H1 (cell line): ENCODE measurements at regions not wholly inside any gene's neighbourhood (a gene's known extent, or its start where the extent isn't known, plus 50 kb on each side); places are given as distances from the start of the nearest gene placed in this dataset.

Experiments used
- CTCF ChIA-PET: fragments of 300-600 bp; sonication (Branson Sonifier 250); formaldehyde crosslinking; loops from one replicate; lab custom pipeline; 2021; ENCODE audit not compliant: partially characterized antibody; lab: Charles Lee
- POLR2A ChIA-PET: fragments of 300-600 bp; sonication (Branson Sonifier 250); formaldehyde crosslinking; loops from one replicate; lab custom pipeline; 2021; ENCODE audit warnings: inconsistent platforms; ENCODE audit not compliant: partially characterized antibody; lab: Charles Lee
- DNase-seq, 2 experiments: peaks; one replicate each; pipeline versions ENCODE4 v3.0.0 to v3.0.0-alpha.2; 2010 to 2022; ENCODE audit warnings: low spot score in 2 of 2, low read depth in 1 of 2, mixed read lengths in 1 of 2
- FAIRE-seq: peaks from 2 replicates; lab custom pipeline; 2011; peaks lifted over from hg19 to GRCh38; lab: Jason Lieb, UNC
- H2AFZ ChIP-seq: 2 replicates; pipeline ENCODE4 v1.8.1; 2012; ENCODE audit warnings: low read length, inconsistent platforms
- H2AK5ac ChIP-seq: 2 replicates; pipeline ENCODE4 v1.6.1; 2013; ENCODE audit warnings: low read depth, low read length
- H2BK120ac ChIP-seq: replicated peaks from 2 replicates; pipeline ENCODE3; 2013; ENCODE audit warnings: low read depth, low read length, inconsistent platforms
- H2BK12ac ChIP-seq: 2 replicates; pipeline ENCODE4 v1.6.1; 2013; ENCODE audit warnings: low read depth, low read length
- H2BK15ac ChIP-seq: 2 replicates; pipeline ENCODE4 v1.6.1; 2013; ENCODE audit warnings: low read length
- H2BK20ac ChIP-seq: 2 replicates; pipeline ENCODE4 v1.6.1; 2013; ENCODE audit warnings: low read length
- H2BK5ac ChIP-seq: 2 replicates; pipeline ENCODE4 v1.6.1; 2013; ENCODE audit warnings: low read depth, low read length
- H3K14ac ChIP-seq: 2 replicates; pipeline ENCODE4 v1.6.1; 2013; ENCODE audit warnings: inconsistent platforms; ENCODE audit not compliant: insufficient read length
- H3K18ac ChIP-seq: 2 replicates; pipeline ENCODE4 v1.6.1; 2013; ENCODE audit warnings: low read length; ENCODE audit errors: extremely low read depth
- H3K23ac ChIP-seq: 2 replicates; pipeline ENCODE4 v1.6.1; 2013; ENCODE audit warnings: inconsistent platforms; ENCODE audit not compliant: insufficient read length
- H3K23me2 ChIP-seq: 2 replicates; pipeline ENCODE4 v1.6.1; 2013; ENCODE audit warnings: low read depth, low read length
- H3K27ac ChIP-seq: 2 replicates; pipeline ENCODE4 v1.6.1; 2011; ENCODE audit warnings: low read depth, low read length, inconsistent platforms
- H3K27me3 ChIP-seq, 4 experiments: replicated peaks in 1 of 4; 1 replicate in 1 of 4; 2 replicates in 3 of 4; pipeline versions ENCODE4 v1.6.1 to v1.8.1; 2011 to 2013; ENCODE audit warnings: low read length in 3 of 4, mild to moderate bottlenecking in 3 of 4, inconsistent platforms in 2 of 4, mixed read lengths in 2 of 4, moderate library complexity in 1 of 4; ENCODE audit not compliant: control insufficient read depth in 3 of 4, insufficient read depth in 3 of 4; ENCODE audit errors: extremely low read depth in 1 of 4
- H3K36me3 ChIP-seq, 4 experiments: 2 replicates each; pipeline versions ENCODE4 v1.6.1 to v1.8.1; 2011 to 2013; ENCODE audit warnings: mild to moderate bottlenecking in 4 of 4, low read length in 3 of 4, moderate library complexity in 2 of 4, control low read depth in 1 of 4, inconsistent platforms in 1 of 4; ENCODE audit not compliant: insufficient read depth in 4 of 4, control insufficient read depth in 2 of 4
- H3K4ac ChIP-seq: replicated peaks from 2 replicates; pipeline ENCODE3; 2013; ENCODE audit warnings: low read length, low read depth, mixed read lengths, inconsistent platforms; ENCODE audit not compliant: insufficient read length
- H3K4me1 ChIP-seq, 4 experiments: replicated peaks in 1 of 4; 1 replicate in 1 of 4; 2 replicates in 3 of 4; pipeline versions ENCODE4 v1.6.1 to v1.8.1; 2011 to 2013; ENCODE audit warnings: low read length in 3 of 4, inconsistent platforms in 2 of 4, mixed read lengths in 1 of 4; ENCODE audit not compliant: insufficient read depth in 4 of 4, control insufficient read depth in 3 of 4
- H3K4me2 ChIP-seq, 2 experiments: 2 replicates each; pipeline versions ENCODE4 v1.6.1 to v1.8.1; 2011 to 2013; ENCODE audit warnings: low read depth in 2 of 2, low read length in 2 of 2, control low read depth in 1 of 2, inconsistent platforms in 1 of 2, mild to moderate bottlenecking in 1 of 2; ENCODE audit not compliant: insufficient read depth in 1 of 2
- H3K4me3 ChIP-seq, 4 experiments: fragments of 200-600, 300-600 bp in 1 of 4; sonication (generic), shearing (Covaris generic), sonication (Bioruptor Twin) in 1 of 4; 2 replicates each; pipeline versions ENCODE4 v1.5.1 to v1.8.1; 2011 to 2016; ENCODE audit warnings: low read length in 4 of 4, low read depth in 3 of 4, control low read depth in 2 of 4, inconsistent platforms in 2 of 4, mild to moderate bottlenecking in 2 of 4, mixed read lengths in 1 of 4, moderate library complexity in 1 of 4; ENCODE audit not compliant: insufficient read depth in 2 of 4; ENCODE audit errors: extremely low read depth in 1 of 4
- H3K56ac ChIP-seq: replicated peaks from 2 replicates; pipeline ENCODE3; 2013; ENCODE audit warnings: low read depth, mild to moderate bottlenecking, mixed read lengths, low read length, inconsistent platforms; ENCODE audit not compliant: insufficient read length
- H3K79me1 ChIP-seq: 2 replicates; pipeline ENCODE4 v1.6.1; 2013; ENCODE audit warnings: low read depth, low read length, control low read depth
- H3K79me2 ChIP-seq, 2 experiments: 2 replicates each; pipeline versions ENCODE4 v1.6.1 to v1.8.1; 2012 to 2013; ENCODE audit warnings: low read length in 2 of 2, mild to moderate bottlenecking in 2 of 2, inconsistent platforms in 1 of 2; ENCODE audit not compliant: insufficient read depth in 2 of 2, control insufficient read depth in 1 of 2
- H3K9ac ChIP-seq, 4 experiments: replicated peaks in 1 of 4; 1 replicate in 1 of 4; 2 replicates in 3 of 4; pipeline versions ENCODE4 v1.6.1 to v1.8.1; 2011 to 2013; ENCODE audit warnings: low read depth in 3 of 4, low read length in 3 of 4, control low read depth in 2 of 4, mild to moderate bottlenecking in 2 of 4, moderate library complexity in 2 of 4, inconsistent platforms in 1 of 4; ENCODE audit errors: extremely low read depth in 1 of 4
- H3K9me3 ChIP-seq, 2 experiments: 2 replicates each; pipeline versions ENCODE4 v1.6.1 to v1.8.1; 2012 to 2013; ENCODE audit warnings: mild to moderate bottlenecking in 2 of 2, moderate library complexity in 2 of 2, control low read depth in 1 of 2, inconsistent platforms in 1 of 2, low read depth in 1 of 2, low read length in 1 of 2, mixed read lengths in 1 of 2; ENCODE audit not compliant: insufficient read depth in 2 of 2
- H4K20me1 ChIP-seq, 2 experiments: replicated peaks in 1 of 2; 2 replicates each; pipeline versions ENCODE3 to v1.8.1; 2011 to 2013; ENCODE audit warnings: inconsistent platforms in 2 of 2, low read length in 2 of 2, mild to moderate bottlenecking in 1 of 2; ENCODE audit not compliant: insufficient read depth in 2 of 2, control insufficient read depth in 1 of 2
- H4K5ac ChIP-seq: 2 replicates; pipeline ENCODE4 v1.6.1; 2013; ENCODE audit warnings: low read length, low read depth, mixed read lengths, inconsistent platforms; ENCODE audit not compliant: insufficient read length
- H4K8ac ChIP-seq: 2 replicates; pipeline ENCODE4 v1.8.0; 2013; ENCODE audit warnings: mild to moderate bottlenecking, moderate library complexity, low read length, inconsistent platforms; ENCODE audit not compliant: insufficient read depth; ENCODE audit errors: extremely low read depth
- H4K91ac ChIP-seq: replicated peaks from 2 replicates; pipeline ENCODE3; 2013; ENCODE audit warnings: low read length, mixed read lengths, inconsistent platforms; ENCODE audit not compliant: insufficient read length
- CBX5 ChIP-seq: fragments of 300-800, 300-1000 bp; sonication (generic); IDR thresholded peaks from 2 replicates; pipeline ENCODE4 v1.7.1; 2016; ENCODE audit warnings: antibody characterized with exemption, low read length, low read depth
- CTBP2 ChIP-seq: IDR thresholded peaks from 2 replicates; pipeline ENCODE4 v1.7.0; 2011; ENCODE audit warnings: borderline replicate concordance, mild to moderate bottlenecking, moderate library complexity, mixed read lengths, low read length; ENCODE audit not compliant: insufficient read depth, insufficient read length
- HDAC6 ChIP-seq: IDR thresholded peaks from one replicate; pipeline ENCODE4 v1.7.1; 2012; ENCODE audit warnings: low read depth, mild to moderate bottlenecking, inconsistent platforms, low read length, moderate library complexity
- MAFK ChIP-seq: IDR thresholded peaks from 2 replicates; pipeline ENCODE4 v1.6.1; 2012; ENCODE audit warnings: low read depth, mild to moderate bottlenecking, improper control_type of control experiment, low read length
- PHF8 ChIP-seq: fragments of 200-600 bp; sonication (generic); conservative IDR thresholded peaks from 2 replicates; pipeline ENCODE4 v1.7.1; 2012; ENCODE audit warnings: low read depth, mild to moderate bottlenecking, inconsistent platforms, low read length, moderate library complexity
- RNF2 ChIP-seq: fragments of 200-900, 300-1000 bp; sonication (generic); IDR thresholded peaks from 2 replicates; pipeline ENCODE4 v1.7.1; 2016; ENCODE audit warnings: borderline replicate concordance, low read depth, mild to moderate bottlenecking, antibody characterized with exemption, low read length; ENCODE audit not compliant: poor library complexity, severe bottlenecking; ENCODE audit errors: missing control alignments
- SIN3A ChIP-seq, 2 experiments: IDR thresholded peaks in 1 of 2; conservative IDR thresholded peaks in 1 of 2; 2 replicates each; pipeline ENCODE4 v1.6.1; 2011 to 2012; ENCODE audit warnings: low read length in 2 of 2, improper control_type of control experiment in 1 of 2, low read depth in 1 of 2, mild to moderate bottlenecking in 1 of 2
- WGBS, 2 experiments: shearing (Covaris generic) in 1 of 2; methylation state at CpG; one replicate each; pipeline versions ENCODE4 v1.1.6 to v1.1.7; 2013 to 2015; ENCODE audit warnings: low lambda C conversion rate in 2 of 2, mixed read lengths in 2 of 2, inconsistent platforms in 1 of 2, low coverage in 1 of 2, missing lambda C conversion rate in 1 of 2; ENCODE audit not compliant: insufficient replicate concordance in 2 of 2, insufficient coverage in 1 of 2, insufficient read length in 1 of 2; ENCODE audit errors: extremely low coverage in 1 of 2, missing lambda C conversion rate in 1 of 2; 5-methylcytosine and 5-hydroxymethylcytosine counted together

DNA sequence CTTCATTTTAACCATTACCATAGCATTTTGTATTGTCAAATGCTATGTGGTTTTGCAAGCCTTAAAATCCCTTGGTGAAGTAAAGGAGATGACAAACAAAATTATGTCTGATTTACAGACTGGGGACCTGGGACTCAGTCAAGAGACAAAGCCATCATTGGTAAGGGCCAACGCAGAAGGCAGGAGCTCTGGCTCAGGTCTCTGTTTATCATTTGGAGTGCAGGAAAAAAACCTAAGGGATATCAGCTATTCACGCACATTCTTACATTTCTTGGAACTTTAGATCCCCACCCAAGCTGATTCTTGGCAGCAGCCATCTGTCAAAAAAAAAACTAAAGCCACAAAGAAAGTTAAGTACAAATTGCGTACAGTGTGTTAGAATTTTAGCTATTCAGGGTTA is 731.9 kb downstream of the STPG2 start:
- ChIA-PET CTCF (interaction anchor here (0.6 kb wide), 1 partner anchor 1058 kb away, joined by 3 read pairs; no protein-coding TSS in a partner anchor), POLR2A (no interaction called here)
- Histone ChIP-seq H2AK5ac (no peak overlapping the region), H3K18ac (no peak overlapping the region), H3K79me2 (no peaks in the 10 kb centered on the region), H3K23ac (no peak overlapping the region), H4K20me1 (no peaks in the 10 kb centered on the region), H3K14ac (no peak overlapping the region), H3K4me2 (no peak overlapping the region), H2BK20ac (no peak overlapping the region), H4K91ac (no peak overlapping the region), H2AFZ (no peak overlapping the region), H4K8ac (no peak overlapping the region), H4K5ac (no peak overlapping the region), H3K9me3 (no peaks in the 10 kb centered on the region), H3K9ac (no peak overlapping the region), H3K56ac (no peak overlapping the region), H3K4ac (no peak overlapping the region), H3K79me1 (no peaks in the 10 kb centered on the region), H2BK5ac (no peak overlapping the region), H3K4me3 (no peak overlapping the region), H3K27ac (no peak overlapping the region), H2BK15ac (no peak overlapping the region), H2BK12ac (no peak overlapping the region), H3K4me1 (no peaks in the 10 kb centered on the region), H3K27me3 (no peaks in the 10 kb centered on the region), H3K23me2 (no peaks in the 10 kb centered on the region), H3K36me3 (no peaks in the 10 kb centered on the region), H2BK120ac (no peak overlapping the region)
- no peak for DNase-seq
- FAIRE-seq = no peak
- TF ChIP-seq PHF8 (no peak), CBX5 (no peak), HDAC6 (no peak), SIN3A (conservative IDR thresholded peaks at IDR 0.05 in 1 of 2, IDR thresholded peaks at IDR 0.05 in 1 of 2; ENCODE audit: low read depth in 1 of 2, low read length in 2 of 2) (no peak), MAFK (no peak), RNF2 (no peak), CTBP2 (no peak)
- WGBS, 2 experiments = 91% methylated on average over 3 of the region's 3 CpGs; no CpG with 5 or more reads in 1 of the 2 experiments
